T-cell (primary cell): ENCODE measurements at regions not wholly inside any gene's neighbourhood (a gene's known extent, or its start where the extent isn't known, plus 50 kb on each side); places are given as distances from the start of the nearest gene placed in this dataset.

Experiments
- ATAC-seq, 4 experiments: fragments of 200-7000 bp in 3 of 4; fragments of 150-1000 bp in 1 of 4; cut with Tn5 transposase; replicated peaks in 1 of 4; 1 replicate in 3 of 4; 2 replicates in 1 of 4; pipeline ENCODE4 v1.10.0; 2021; ENCODE audit warnings: moderate library complexity in 3 of 4, mild to moderate bottlenecking in 2 of 4, moderate number of reproducible peaks in 1 of 4
- CTCF ChIA-PET, 2 donors: fragments of 300-600 bp; sonication (Branson Sonifier 250); formaldehyde crosslinking; loops; one replicate each; lab custom pipeline; 2022; ENCODE audit warnings: antibody characterized with exemption in 2 of 2; lab: Charles Lee
- POLR2A ChIA-PET, 2 donors: fragments of 300-600 bp; sonication (Branson Sonifier 250); formaldehyde crosslinking; loops; one replicate each; lab custom pipeline; 2022; ENCODE audit warnings: antibody characterized with exemption in 2 of 2; lab: Charles Lee
- DNase-seq, 35 experiments: peaks; one replicate each; pipeline versions ENCODE4 v3.0.0 to v3.0.0-alpha.2; 2013 to 2023
- H3K27ac ChIP-seq: one replicate; pipeline ENCODE4 v1.5.1; 2013; ENCODE audit warnings: low read length
- H3K27me3 ChIP-seq, 2 experiments: replicated peaks in 1 of 2; 1 replicate in 1 of 2; 2 replicates in 1 of 2; pipeline versions ENCODE4 v1.6.1 to v1.7.0; 2013; ENCODE audit warnings: low read length in 1 of 2, mixed read lengths in 1 of 2; ENCODE audit not compliant: control insufficient read depth in 2 of 2, insufficient read depth in 2 of 2; ENCODE audit errors: extremely low read depth in 1 of 2
- H3K36me3 ChIP-seq, 2 donors: 1 replicate in 1 of 2; 2 replicates in 1 of 2; pipeline versions ENCODE4 v1.6.1 to v1.7.0; 2013; ENCODE audit warnings: low read length in 1 of 2; ENCODE audit not compliant: control insufficient read depth in 2 of 2, insufficient read depth in 1 of 2; ENCODE audit errors: extremely low read depth in 1 of 2
- H3K4me1 ChIP-seq, 2 experiments: 1 replicate in 1 of 2; 2 replicates in 1 of 2; pipeline versions ENCODE4 v1.6.1 to v1.7.0; 2013; ENCODE audit warnings: low read length in 2 of 2, mixed read lengths in 1 of 2; ENCODE audit not compliant: insufficient read depth in 2 of 2, control insufficient read depth in 1 of 2; ENCODE audit errors: extremely low read depth in 1 of 2
- H3K4me3 ChIP-seq, 2 donors: 1 replicate in 1 of 2; 2 replicates in 1 of 2; pipeline versions ENCODE4 v1.5.1 to v1.7.0; 2013; ENCODE audit warnings: mild to moderate bottlenecking in 2 of 2, low read length in 1 of 2, moderate library complexity in 1 of 2; ENCODE audit not compliant: control insufficient read depth in 1 of 2; ENCODE audit errors: extremely low read depth in 1 of 2
- H3K9me3 ChIP-seq: 2 replicates; pipeline ENCODE4 v1.7.0; 2013
- H3K27ac Mint-ChIP-seq, 2 donors: one replicate each; pipeline ENCODE4 v1.8.0; 2020 to 2021; ENCODE audit warnings: mild to moderate bottlenecking in 2 of 2, mixed read lengths in 2 of 2
- H3K27me3 Mint-ChIP-seq, 2 donors: one replicate each; pipeline ENCODE4 v1.8.0; 2021 to 2022; ENCODE audit warnings: mixed read lengths in 2 of 2
- H3K36me3 Mint-ChIP-seq: one replicate; pipeline ENCODE4 v1.8.0; 2021; ENCODE audit warnings: mixed read lengths
- H3K4me1 Mint-ChIP-seq, 3 donors: one replicate each; pipeline ENCODE4 v1.8.0; 2020 to 2022; ENCODE audit warnings: mixed read lengths in 3 of 3, mild to moderate bottlenecking in 1 of 3
- H3K4me3 Mint-ChIP-seq, 3 donors: one replicate each; pipeline ENCODE4 v1.8.0; 2020 to 2022; ENCODE audit warnings: mild to moderate bottlenecking in 3 of 3, mixed read lengths in 3 of 3, moderate library complexity in 3 of 3
- H3K9me3 Mint-ChIP-seq, 3 donors: one replicate each; pipeline ENCODE4 v1.8.0; 2020 to 2022; ENCODE audit warnings: mixed read lengths in 3 of 3
- WGBS: methylation state at CpG from one replicate; pipeline ENCODE4 v1.1.5; 2013; ENCODE audit warnings: missing lambda C conversion rate; ENCODE audit not compliant: insufficient coverage; 5-methylcytosine and 5-hydroxymethylcytosine counted together

DNA sequence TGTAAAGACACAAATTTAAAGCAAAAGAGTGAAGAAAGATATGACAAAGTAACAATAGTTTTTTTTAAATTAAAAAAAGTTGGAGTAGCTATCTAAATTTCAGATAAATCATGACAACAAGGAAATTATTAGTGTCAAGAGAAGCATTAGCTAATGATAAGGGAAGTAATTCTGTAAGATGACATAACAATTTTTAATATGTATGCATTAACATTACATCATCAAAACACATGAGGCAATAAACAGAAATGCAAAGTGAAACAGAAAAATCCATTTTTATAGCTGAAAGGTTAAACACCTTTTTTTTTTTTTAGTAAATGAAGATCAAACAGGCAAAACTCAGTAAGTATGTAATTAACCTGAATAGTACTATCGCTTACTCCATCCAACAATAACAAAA is 804.9 kb upstream of the PRR20A start:
- no peaks in the 10 kb centered on the region for H3K4me1 Mint-ChIP-seq
- Histone ChIP-seq H3K4me1 (no peaks in the 10 kb centered on the region), H3K9me3 (no peaks in the 10 kb centered on the region), H3K4me3 (no peak overlapping the region), H3K27me3 (no peaks in the 10 kb centered on the region), H3K27ac (no peak overlapping the region), H3K36me3 (no peaks in the 10 kb centered on the region)
- no CpG with 5 or more reads among the region's 1 CpG for WGBS
- peaks cover 14 to 18% (median 16%) of the 10 kb centered on the region in 3 donors for H3K9me3 Mint-ChIP-seq
- no peak overlapping the region for H3K27ac Mint-ChIP-seq
- ATAC-seq (no peak), DNase-seq (no peak)
- H3K36me3 Mint-ChIP-seq = no peaks in the 10 kb centered on the region
- H3K27me3 Mint-ChIP-seq = no peaks in the 10 kb centered on the region
- POLR2A ChIA-PET = interaction anchor here in 1 of 2 donors (0.6 kb wide), 1 partner anchor 358 kb away, joined by 3 read pairs; no protein-coding TSS in a partner anchor
- CTCF ChIA-PET = interaction anchor here in 1 of 2 donors (0.7 kb wide), 1 partner anchor 106 kb away, joined by 3 read pairs; no protein-coding TSS in a partner anchor
- H3K4me3 Mint-ChIP-seq = no peak overlapping the region

DNA sequence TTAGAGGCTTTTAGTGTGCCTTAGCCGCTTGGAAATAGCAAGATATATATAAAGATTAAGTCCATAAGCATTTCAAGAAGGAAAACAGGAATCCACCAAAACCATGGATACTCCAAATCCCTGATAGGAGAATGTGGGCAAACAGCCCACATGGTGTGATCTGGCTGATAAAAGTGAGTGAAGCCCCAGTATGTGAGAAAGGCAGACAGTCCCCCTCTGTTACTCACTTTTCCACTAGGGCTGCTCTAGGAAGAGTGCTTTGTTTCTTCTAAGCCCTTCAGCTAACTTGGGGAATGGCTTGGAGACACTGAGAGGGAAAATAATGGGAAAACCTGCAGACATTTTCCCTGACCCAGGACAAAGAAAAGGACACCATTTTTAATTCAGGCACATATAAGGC is 802.3 kb upstream of the PRR20A start:
- Mint-ChIP-seq H3K9me3 (peaks cover 20 to 27% (median 25%) of the 10 kb centered on the region in 3 donors), H3K4me1 (no peaks in the 10 kb centered on the region), H3K27ac (no peak overlapping the region), H3K36me3 (no peaks in the 10 kb centered on the region), H3K27me3 (no peaks in the 10 kb centered on the region), H3K4me3 (no peak overlapping the region)
- ChIA-PET CTCF (no interaction called here), POLR2A (no interaction called here)
- H3K27me3 ChIP-seq = no peaks in the 10 kb centered on the region
- H3K9me3 ChIP-seq = no peaks in the 10 kb centered on the region
- DNase-seq = no peak
- H3K4me1 ChIP-seq = no peaks in the 10 kb centered on the region
- H3K4me3 ChIP-seq = no peak overlapping the region
- WGBS = no CpG with 5 or more reads among the region's 1 CpG
- H3K27ac ChIP-seq = no peak overlapping the region
- no peaks in the 10 kb centered on the region for H3K36me3 ChIP-seq
- no peak for ATAC-seq

DNA sequence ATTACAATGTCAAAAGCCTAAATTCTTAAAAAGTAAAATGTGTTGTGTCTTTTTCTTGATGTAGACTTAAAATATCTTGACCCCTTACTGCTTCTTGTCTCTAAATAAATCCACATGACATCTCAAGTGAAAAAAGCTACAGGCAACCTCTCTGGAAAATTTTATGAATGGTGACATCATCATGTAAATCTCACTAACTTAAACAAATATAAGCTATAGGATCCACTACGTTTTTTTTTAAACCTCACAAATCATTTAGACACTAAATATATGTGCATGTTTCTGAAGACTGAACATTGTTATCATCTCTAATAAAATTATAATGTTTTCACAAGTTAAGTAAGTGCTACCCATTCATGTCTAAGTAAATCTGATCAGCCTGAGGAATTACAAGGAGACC is 793.7 kb upstream of the PRR20A start:
- H3K27ac Mint-ChIP-seq = no peak overlapping the region
- DNase-seq (no peak), ATAC-seq (no peak)
- peaks cover 15 to 22% (median 21%) of the 10 kb centered on the region in 3 donors for H3K9me3 Mint-ChIP-seq
- ChIA-PET POLR2A (no interaction called here), CTCF (interaction anchor here in 1 of 2 donors (0.6 kb wide), 1 partner anchor 389 kb away, joined by 7 read pairs; no protein-coding TSS in a partner anchor)
- no peaks in the 10 kb centered on the region for H3K36me3 Mint-ChIP-seq
- Histone ChIP-seq H3K27me3 (no peaks in the 10 kb centered on the region), H3K4me3 (no peak overlapping the region), H3K27ac (no peak overlapping the region), H3K36me3 (no peaks in the 10 kb centered on the region), H3K9me3 (peaks cover 2% of the 10 kb centered on the region), H3K4me1 (no peaks in the 10 kb centered on the region)
- WGBS = no CpG with 5 or more reads among the region's 1 CpG
- no peaks in the 10 kb centered on the region for H3K4me1 Mint-ChIP-seq
- no peak overlapping the region for H3K4me3 Mint-ChIP-seq
- no peaks in the 10 kb centered on the region for H3K27me3 Mint-ChIP-seq

DNA sequence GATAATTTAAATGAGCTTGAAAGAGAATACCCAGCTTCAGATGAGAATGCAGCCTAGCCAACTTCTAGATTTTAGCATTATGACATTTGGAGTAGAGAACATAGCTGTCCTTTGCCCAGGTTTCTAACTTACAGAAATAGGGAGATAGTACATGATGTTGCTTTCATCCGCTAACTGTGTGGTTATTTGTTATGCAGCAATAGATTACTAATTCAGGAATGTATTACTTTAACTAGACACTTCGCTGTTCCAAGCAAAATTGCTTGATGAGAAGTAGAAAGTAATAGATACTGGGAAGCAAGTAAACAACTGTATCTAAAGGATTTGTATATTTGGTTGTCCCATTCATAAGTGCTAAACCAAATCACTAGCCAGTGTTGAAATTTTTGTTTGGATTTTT is 790.9 kb upstream of the PRR20A start:
- H3K4me1 Mint-ChIP-seq = no peaks in the 10 kb centered on the region
- Histone ChIP-seq H3K4me3 (no peak overlapping the region), H3K27me3 (no peaks in the 10 kb centered on the region), H3K27ac (no peak overlapping the region), H3K4me1 (no peaks in the 10 kb centered on the region), H3K9me3 (no peaks in the 10 kb centered on the region), H3K36me3 (no peaks in the 10 kb centered on the region)
- DNase-seq (no peak), ATAC-seq (no peak)
- no peaks in the 10 kb centered on the region for H3K36me3 Mint-ChIP-seq
- H3K27ac Mint-ChIP-seq = no peak overlapping the region
- H3K4me3 Mint-ChIP-seq = no peak overlapping the region
- peaks cover 7 to 14% (median 9%) of the 10 kb centered on the region in 3 donors for H3K9me3 Mint-ChIP-seq
- ChIA-PET POLR2A (no interaction called here), CTCF (no interaction called here)
- WGBS = no CpG with 5 or more reads among the region's 2 CpGs
- H3K27me3 Mint-ChIP-seq = no peaks in the 10 kb centered on the region

DNA sequence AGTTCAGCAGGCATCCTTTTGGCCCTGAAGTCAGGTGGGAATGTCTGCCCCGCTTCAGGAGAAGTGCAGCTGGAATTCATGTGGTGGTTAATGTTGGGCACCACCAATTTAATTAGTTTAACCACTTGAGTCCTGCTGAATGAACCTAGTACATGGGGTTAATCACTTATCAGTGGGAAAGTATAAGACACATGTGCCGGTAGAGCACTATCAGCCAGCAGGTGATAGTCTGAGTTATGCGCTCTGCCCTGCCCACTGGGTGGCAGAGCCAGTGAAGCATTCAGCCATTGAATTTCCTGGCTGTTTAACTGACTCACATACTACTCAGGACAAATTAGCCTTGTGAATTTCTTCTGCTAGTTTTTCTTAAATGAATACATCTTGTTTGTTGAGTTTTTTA is 789.7 kb upstream of the PRR20A start:
- no peaks in the 10 kb centered on the region for H3K27me3 ChIP-seq
- 40% methylated on average over 1 of the region's 3 CpGs for WGBS
- H3K4me3 Mint-ChIP-seq = no peak overlapping the region

DNA sequence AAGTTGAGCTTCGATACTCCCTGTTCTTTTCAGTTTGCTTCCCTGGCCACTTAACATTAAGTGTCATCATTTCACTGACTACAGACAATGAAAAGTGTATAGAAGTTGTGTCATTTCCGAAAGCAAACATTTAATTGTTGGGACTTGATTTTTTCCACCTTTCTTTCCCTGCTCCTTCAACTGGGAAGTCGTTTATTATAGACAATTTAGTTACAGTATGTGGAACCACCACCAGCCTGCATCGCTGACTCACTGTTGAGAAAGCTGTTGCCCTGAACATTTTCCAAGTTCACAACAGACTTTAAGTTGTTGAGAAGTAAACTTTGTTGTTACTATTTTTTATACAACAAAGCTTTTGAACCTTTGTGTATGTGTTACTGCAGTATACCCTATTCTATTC is 788.4 kb upstream of the PRR20A start:
- Histone ChIP-seq H3K36me3 (no peaks in the 10 kb centered on the region), H3K9me3 (no peaks in the 10 kb centered on the region), H3K4me1 (no peaks in the 10 kb centered on the region), H3K27ac (no peak overlapping the region), H3K4me3 (no peak overlapping the region), H3K27me3 (no peaks in the 10 kb centered on the region)
- DNase-seq (no peak), ATAC-seq (no peak)
- H3K36me3 Mint-ChIP-seq = no peaks in the 10 kb centered on the region
- peaks cover 10 to 26% (median 14%) of the 10 kb centered on the region in 3 donors for H3K9me3 Mint-ChIP-seq
- ChIA-PET CTCF (no interaction called here), POLR2A (no interaction called here)
- WGBS = no CpG with 5 or more reads among the region's 4 CpGs
- H3K4me1 Mint-ChIP-seq = no peaks in the 10 kb centered on the region
- no peak overlapping the region for H3K4me3 Mint-ChIP-seq
- H3K27me3 Mint-ChIP-seq = no peaks in the 10 kb centered on the region
- no peak overlapping the region for H3K27ac Mint-ChIP-seq

More for the DNA sequence above, 789.7 kb upstream of the PRR20A start:
- DNase-seq (no peak), ATAC-seq (no peak)
- H3K27me3 Mint-ChIP-seq = no peaks in the 10 kb centered on the region
- Histone ChIP-seq H3K36me3 (no peaks in the 10 kb centered on the region), H3K4me1 (no peaks in the 10 kb centered on the region), H3K9me3 (no peaks in the 10 kb centered on the region), H3K27ac (no peak overlapping the region), H3K4me3 (no peak overlapping the region)
- H3K9me3 Mint-ChIP-seq = peaks cover 12 to 18% (median 14%) of the 10 kb centered on the region in 3 donors
- H3K27ac Mint-ChIP-seq = no peak overlapping the region
- ChIA-PET CTCF (interaction anchor here in 1 of 2 donors (0.6 kb wide), 1 partner anchor 64 kb away, joined by 3 read pairs; no protein-coding TSS in a partner anchor), POLR2A (no interaction called here)
- H3K4me1 Mint-ChIP-seq = no peaks in the 10 kb centered on the region
- H3K36me3 Mint-ChIP-seq = no peaks in the 10 kb centered on the region

DNA sequence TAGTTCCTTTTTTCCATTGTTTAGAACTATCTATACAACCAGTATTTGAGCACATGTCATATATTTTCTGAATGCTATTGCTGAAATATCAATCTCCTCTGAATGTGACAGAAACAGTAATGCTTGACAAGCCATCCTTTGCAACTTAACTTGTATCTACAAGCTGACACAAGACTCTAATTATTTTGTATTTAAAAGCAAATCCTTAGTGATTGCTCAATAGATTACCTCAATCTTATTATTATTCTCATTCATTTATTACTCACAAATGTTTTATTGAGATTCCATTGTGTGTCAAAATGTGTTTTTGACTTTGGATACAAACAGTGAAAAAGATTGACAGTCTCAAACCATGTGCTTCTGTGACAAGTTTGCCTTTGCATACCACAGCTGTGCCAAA is 787.8 kb upstream of the PRR20A start:
- no peaks in the 10 kb centered on the region for H3K27me3 ChIP-seq
- no peak overlapping the region for H3K4me3 ChIP-seq
- Mint-ChIP-seq H3K9me3 (peaks cover 7 to 23% (median 15%) of the 10 kb centered on the region in 3 donors), H3K4me1 (no peaks in the 10 kb centered on the region), H3K27me3 (no peaks in the 10 kb centered on the region), H3K27ac (no peak overlapping the region), H3K4me3 (no peak overlapping the region), H3K36me3 (no peaks in the 10 kb centered on the region)
- DNase-seq (no peak), ATAC-seq (no peak)
- H3K27ac ChIP-seq = no peak overlapping the region
- H3K36me3 ChIP-seq = no peaks in the 10 kb centered on the region
- ChIA-PET CTCF (no interaction called here), POLR2A (no interaction called here)
- H3K4me1 ChIP-seq = no peaks in the 10 kb centered on the region
- no peaks in the 10 kb centered on the region for H3K9me3 ChIP-seq
